Fibroblast of mammary gland (primary cell): ENCODE measurements at regions not wholly inside any gene's neighbourhood (a gene's known extent, or its start where the extent isn't known, plus 50 kb on each side); places are given as distances from the start of the nearest gene placed in this dataset.
A peak's percentile ranks its signal among the peaks of the same experiment; 100 is the strongest.

Experiments used
- DNase-seq: peaks from one replicate; pipeline ENCODE4 v3.0.0-alpha.2; 2010; ENCODE audit warnings: low read depth
- H3K4me3 ChIP-seq: 2 replicates; pipeline ENCODE4 v1.5.1; 2011; ENCODE audit warnings: low read depth, mild to moderate bottlenecking, low read length, moderate library complexity; ENCODE audit not compliant: control insufficient read depth
- TF ChIP-seq, protein P1 (sequence below): conservative IDR thresholded peaks from 2 replicates; pipeline ENCODE4 v1.5.1; 2011; ENCODE audit warnings: low read depth, low read length, inconsistent platforms; ENCODE audit not compliant: control insufficient read depth, insufficient read depth

DNA sequence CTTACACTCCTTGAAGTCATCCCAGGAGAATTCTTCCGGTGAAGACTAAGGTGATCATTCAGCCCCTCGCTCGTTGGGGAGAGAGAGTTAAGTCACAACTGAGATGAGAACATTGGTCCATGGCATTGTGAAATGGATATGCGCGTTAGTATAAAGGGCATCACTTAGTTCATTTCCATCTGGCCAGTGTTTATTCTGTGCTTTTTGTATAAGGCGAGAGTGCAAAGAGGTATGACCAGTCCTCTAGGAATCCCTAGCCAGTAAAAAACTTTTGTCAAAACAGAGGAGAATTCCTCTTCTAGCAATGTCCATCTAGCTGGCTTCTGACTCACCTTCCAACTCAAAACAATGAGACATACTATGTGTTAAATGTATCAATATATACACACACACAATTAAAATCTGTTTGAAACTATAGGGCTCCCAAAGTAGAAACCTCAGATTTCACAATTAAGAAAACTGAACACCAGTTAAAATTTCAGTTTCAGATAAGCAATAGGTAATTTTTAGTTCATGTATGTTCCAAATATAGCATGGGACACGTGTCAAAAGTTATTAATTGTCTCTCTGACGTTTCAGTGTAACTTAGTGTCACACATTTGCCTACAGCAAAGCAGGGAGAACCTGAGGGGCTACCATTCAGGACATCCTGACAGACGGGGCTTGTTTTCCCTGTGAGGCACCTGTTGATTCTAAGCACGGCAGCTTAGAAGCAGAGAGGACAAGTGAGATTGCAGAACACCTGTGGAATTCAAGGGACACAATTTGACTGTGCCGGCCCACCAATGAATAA lies 158.9 kb downstream of the KLF6 start:
- no peak overlapping the region for H3K4me3 ChIP-seq
- peak; percentile 71 for DNase-seq
- TF ChIP-seq, protein P1, sequence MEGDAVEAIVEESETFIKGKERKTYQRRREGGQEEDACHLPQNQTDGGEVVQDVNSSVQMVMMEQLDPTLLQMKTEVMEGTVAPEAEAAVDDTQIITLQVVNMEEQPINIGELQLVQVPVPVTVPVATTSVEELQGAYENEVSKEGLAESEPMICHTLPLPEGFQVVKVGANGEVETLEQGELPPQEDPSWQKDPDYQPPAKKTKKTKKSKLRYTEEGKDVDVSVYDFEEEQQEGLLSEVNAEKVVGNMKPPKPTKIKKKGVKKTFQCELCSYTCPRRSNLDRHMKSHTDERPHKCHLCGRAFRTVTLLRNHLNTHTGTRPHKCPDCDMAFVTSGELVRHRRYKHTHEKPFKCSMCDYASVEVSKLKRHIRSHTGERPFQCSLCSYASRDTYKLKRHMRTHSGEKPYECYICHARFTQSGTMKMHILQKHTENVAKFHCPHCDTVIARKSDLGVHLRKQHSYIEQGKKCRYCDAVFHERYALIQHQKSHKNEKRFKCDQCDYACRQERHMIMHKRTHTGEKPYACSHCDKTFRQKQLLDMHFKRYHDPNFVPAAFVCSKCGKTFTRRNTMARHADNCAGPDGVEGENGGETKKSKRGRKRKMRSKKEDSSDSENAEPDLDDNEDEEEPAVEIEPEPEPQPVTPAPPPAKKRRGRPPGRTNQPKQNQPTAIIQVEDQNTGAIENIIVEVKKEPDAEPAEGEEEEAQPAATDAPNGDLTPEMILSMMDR: no peak

DNA sequence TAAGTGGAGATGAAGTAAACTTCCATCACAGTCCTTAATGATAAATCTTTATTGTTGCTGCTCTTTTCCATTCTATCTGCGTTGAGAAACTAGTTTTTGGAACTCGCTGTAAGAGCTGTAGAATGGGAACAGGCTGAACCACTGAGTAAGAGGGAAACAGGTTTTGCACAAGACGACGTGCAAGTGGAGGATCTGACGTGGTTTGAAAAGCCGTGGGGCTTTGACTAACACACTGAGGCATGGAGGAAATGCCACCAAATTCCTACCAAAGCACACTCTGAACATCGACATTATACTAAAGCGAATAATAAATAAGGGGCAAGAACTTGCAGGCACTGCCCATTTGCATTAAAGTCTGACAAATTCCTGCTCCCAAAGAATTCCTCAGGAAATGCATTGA lies 160.6 kb downstream of the KLF6 start:
- TF ChIP-seq, protein P1: no peak
- DNase-seq: peak; percentile 26
- no peak overlapping the region for H3K4me3 ChIP-seq

DNA sequence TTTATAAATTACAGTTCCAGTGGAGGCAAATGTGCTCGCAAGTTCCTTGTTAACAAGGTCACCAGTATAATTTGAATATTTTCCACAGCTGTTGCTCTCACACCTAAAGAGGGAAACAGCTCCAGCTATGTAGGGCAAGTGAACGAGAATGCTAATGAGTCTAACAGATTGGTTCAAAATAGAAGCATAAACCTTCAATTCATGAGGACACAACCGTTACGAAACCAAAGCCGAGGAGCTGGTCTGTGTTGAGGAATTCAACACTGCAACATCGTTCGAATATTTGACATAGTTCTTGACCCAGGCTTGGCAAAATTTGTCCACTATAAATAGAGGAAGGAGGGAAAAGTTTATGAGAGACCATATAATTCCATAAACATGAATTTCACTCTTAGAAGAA lies 161.3 kb downstream of the KLF6 start:
- TF ChIP-seq, protein P1: no peak

DNA sequence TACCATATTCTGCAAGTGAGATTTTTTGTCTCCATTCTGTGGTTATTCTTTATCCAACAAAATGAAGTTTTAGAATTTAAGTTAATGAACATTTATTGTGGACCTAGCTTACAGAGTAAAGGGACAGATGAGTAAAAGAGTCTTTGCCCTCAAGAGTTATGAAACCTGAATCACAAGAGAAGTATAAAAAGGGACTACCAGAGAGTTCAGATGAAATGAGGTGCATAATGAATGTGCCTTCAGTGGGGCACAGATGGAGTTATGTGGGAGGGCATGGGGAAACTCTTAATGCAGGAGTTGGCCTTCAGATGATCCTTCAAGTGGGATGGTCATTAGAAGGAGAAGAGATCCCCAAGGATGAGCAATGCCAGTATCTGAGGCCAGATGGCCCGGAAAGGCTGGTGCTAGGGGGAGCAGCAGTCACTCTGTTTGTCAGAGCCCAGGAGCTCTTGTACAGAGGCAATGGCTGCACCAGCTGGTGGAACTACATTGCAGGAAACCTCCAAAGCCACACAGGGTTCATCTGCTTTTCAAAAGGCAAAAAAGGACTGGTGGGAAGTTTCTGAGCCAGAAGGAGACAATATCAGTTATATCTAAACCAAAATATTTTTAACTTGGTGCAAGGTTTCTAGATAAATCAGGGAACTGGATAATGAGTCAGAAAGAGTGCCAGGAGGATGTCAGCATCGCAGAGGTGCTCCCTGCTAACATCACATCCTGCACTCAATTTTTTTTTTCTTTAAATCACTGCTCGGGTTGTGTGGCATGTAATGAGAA lies 162.0 kb downstream of the KLF6 start:
- no peak overlapping the region for H3K4me3 ChIP-seq
- TF ChIP-seq, protein P1: no peak
- no peak for DNase-seq

More for the DNA sequence above, 161.3 kb downstream of the KLF6 start:
- peak; percentile 14 for DNase-seq
- no peak overlapping the region for H3K4me3 ChIP-seq

DNA sequence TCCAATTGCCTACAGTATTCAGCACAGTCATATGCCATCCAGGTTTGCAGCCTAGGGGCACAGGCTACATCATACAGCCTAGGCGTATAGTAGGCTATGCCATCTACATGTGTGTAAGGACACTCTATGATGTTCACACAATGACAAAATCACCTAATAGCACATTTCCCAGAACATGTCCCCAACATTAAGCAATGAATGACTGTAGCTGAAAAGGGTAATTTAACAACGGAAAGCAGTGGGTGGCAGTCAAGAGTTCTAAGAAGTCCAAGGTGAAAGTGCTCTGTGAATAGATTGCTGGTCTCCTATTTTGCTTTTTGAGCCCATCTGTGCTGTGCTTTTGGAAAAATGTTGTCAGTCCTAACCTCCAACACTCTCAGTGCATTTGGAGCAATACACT lies 162.6 kb downstream of the KLF6 start:
- no peak overlapping the region for H3K4me3 ChIP-seq
- TF ChIP-seq, protein P1: no peak
- no peak for DNase-seq

DNA sequence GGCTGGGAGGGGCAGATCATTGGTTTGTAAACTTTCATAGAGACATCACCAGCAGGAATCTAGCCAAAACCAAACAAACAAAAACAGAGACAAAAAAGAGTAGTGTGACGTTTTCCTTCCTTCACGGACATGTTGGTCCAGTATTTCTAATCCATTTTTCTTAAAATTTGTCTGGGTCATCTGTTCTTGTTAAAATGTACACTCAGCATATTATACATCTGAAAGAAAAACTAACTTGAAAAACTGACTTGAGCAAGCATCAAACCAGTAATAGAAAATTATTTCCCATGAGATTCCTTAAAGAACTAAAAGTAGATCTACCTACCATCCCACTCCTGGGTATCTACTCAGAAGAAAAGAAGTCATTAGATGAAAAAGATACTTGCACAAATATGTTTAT lies 164.2 kb downstream of the KLF6 start:
- TF ChIP-seq, protein P1: no peak
- no peak overlapping the region for H3K4me3 ChIP-seq
- DNase-seq: no peak
